ENCODE measurements at regions not wholly inside any gene's neighbourhood (a gene's known extent, or its start where the extent isn't known, plus 50 kb on each side); places are given as distances from the start of the nearest gene placed in this dataset.

DNA sequence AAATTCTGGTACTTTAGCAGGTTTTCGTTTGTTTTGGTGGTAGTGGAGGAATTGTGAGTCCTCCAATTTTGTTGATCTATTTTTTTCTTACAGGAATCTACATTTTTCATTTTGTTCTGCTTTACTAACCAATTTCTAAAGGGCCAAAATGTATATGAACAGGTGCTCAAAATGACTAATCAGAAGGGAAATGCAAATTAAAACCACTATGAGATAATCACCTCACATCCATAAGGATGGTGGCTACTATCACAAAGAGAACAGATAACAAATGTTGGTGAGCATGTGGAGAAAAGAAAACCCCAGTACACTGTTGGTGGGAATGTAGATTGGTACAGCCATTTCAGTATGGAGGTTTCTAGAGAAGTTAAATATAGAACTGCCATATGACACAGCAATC, 134.2 kb downstream of the LMO4 start:
- H3K27ac Mint-ChIP-seq = no peak overlapping the region
- ATAC-seq = no peak
- peaks cover 12% of the 10 kb centered on the region for H3K9me3 Mint-ChIP-seq
- peaks cover 2% of the 10 kb centered on the region for H3K4me1 Mint-ChIP-seq
- H3K27me3 Mint-ChIP-seq = peaks cover 6% of the 10 kb centered on the region
- H3K36me3 Mint-ChIP-seq (ENCODE audit: low read depth) = peaks cover 2% of the 10 kb centered on the region
- no peak for DNase-seq
- no peak overlapping the region for H3K4me3 Mint-ChIP-seq

DNA sequence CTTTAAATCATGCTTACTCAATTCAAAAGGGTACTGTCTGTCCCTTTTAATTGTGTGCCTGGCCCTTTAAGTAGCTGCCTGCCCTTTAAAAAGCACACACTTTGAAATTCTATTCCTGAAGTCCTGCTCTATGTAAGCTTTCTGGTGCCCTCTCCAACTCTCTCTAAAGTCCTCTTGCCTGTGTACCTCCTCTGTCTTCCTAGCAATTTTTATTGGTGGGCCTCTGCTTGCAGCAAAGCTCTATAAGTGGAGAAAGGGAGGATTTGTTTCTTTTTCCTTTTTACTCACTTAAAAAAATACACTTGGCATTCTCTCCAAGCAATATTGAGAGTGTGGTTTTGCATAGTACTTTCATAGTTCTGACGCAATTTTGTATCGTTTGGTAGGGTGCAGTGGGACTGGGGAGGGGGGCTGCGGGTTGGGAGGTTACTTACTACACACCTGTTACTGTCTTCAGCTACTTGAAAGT, 135.4 kb downstream of the LMO4 start:
- ATAC-seq (no peak), DNase-seq (no peak)
- Mint-ChIP-seq H3K36me3 (ENCODE audit: low read depth) (no peaks in the 10 kb centered on the region), H3K9me3 (peaks cover 12% of the 10 kb centered on the region), H3K27me3 (peaks cover 6% of the 10 kb centered on the region), H3K27ac (no peak overlapping the region), H3K4me1 (peaks cover 2% of the 10 kb centered on the region), H3K4me3 (no peak overlapping the region)

DNA sequence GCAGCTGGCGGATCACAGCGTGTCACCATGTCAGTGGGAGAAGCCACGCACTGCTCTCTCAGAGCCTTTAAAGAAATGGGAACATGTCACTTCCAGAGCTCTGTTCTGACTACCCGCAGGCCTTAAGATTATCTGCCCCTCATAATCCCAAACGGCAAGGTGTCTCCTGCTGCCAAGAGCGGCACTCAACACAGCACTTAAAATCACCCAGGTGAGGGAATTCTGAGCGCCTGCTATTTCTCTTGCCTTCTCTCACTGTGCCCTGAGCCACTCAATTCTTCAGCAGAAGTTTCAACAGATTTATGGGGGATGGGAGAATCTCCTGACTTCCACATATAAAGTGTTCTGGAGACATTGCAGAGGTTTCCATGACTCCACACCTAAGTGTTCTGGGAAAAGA, 137.9 kb downstream of the LMO4 start:
- H3K27ac Mint-ChIP-seq = no peak overlapping the region
- peaks cover 3% of the 10 kb centered on the region for H3K27me3 Mint-ChIP-seq
- no peaks in the 10 kb centered on the region for H3K36me3 Mint-ChIP-seq (ENCODE audit: low read depth)
- peaks cover 2% of the 10 kb centered on the region for H3K4me1 Mint-ChIP-seq
- ATAC-seq = no peak
- DNase-seq = no peak
- H3K4me3 Mint-ChIP-seq = no peak overlapping the region
- no peaks in the 10 kb centered on the region for H3K9me3 Mint-ChIP-seq

DNA sequence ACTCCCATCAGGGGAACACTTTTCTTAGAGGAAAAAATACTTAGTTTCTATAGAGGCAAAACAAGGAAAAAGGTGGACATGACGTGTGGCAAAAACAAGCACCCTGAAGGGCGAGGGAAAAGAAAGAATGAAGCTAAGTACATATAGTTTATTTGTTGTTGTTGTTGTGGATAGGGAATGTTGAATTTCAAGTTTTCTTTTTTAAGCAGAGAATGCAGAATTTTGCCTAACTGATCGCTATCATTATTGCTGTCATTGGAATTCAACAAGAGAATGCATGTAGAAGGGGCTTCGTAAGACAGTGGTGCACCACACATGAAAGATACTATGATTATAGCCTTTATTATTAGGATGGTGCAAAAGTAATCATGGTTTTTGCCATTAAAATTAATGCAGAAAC, 144.0 kb downstream of the LMO4 start:
- no peak overlapping the region for H3K4me3 Mint-ChIP-seq
- H3K36me3 Mint-ChIP-seq (ENCODE audit: low read depth) = no peaks in the 10 kb centered on the region
- no peak for DNase-seq
- no peak overlapping the region for H3K27ac Mint-ChIP-seq
- no peaks in the 10 kb centered on the region for H3K9me3 Mint-ChIP-seq
- H3K27me3 Mint-ChIP-seq = no peaks in the 10 kb centered on the region
- H3K4me1 Mint-ChIP-seq = no peaks in the 10 kb centered on the region
- ATAC-seq = no peak

DNA sequence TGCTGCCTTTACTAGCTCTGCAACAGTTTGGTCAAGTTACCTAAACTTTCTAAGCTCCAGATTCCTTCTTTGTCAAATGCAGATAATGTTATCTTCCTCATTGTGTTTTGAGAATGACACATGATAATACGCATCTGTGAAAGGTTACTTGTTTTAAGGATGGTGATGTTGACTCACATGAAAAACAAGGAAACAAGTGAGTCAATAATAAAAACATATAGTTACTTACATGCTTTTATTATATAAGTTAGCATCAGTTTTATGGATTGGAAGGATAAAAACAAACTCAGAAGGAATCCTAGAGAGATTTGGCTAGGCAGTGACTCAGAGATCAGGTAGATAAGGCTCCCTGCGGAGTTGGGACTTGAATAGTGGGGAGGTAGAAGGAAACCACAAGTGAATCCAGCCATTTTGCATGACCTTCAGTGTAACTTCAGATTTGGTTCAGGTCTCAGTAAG, 144.6 kb downstream of the LMO4 start:
- ATAC-seq = no peak
- H3K4me1 Mint-ChIP-seq = no peaks in the 10 kb centered on the region

DNA sequence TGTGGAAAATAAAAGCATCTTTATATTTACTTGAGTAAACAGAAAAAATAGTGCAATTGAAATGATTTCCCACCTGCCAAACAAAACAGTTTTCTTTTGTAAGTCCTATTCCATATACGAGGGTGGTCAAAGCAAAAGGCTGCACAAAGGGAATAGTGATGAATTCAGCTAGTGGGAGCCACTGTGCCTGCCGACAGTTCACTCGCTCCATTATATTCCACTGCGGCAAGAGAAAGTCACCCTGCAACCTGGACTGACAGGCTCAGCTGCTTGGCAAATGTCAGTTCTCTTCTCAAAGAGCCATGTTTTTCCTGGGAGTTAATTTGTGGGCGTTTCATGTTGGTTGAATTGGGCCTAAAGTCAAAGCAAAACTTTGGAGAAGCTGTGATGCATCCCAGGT, 145.4 kb downstream of the LMO4 start:
- Mint-ChIP-seq H3K27me3 (no peaks in the 10 kb centered on the region), H3K27ac (no peak overlapping the region), H3K36me3 (ENCODE audit: low read depth) (no peaks in the 10 kb centered on the region), H3K9me3 (no peaks in the 10 kb centered on the region), H3K4me1 (no peaks in the 10 kb centered on the region), H3K4me3 (no peak overlapping the region)
- ATAC-seq (no peak), DNase-seq (no peak)

More for the DNA sequence above, 144.6 kb downstream of the LMO4 start:
- Mint-ChIP-seq H3K4me3 (no peak overlapping the region), H3K27me3 (no peaks in the 10 kb centered on the region), H3K9me3 (no peaks in the 10 kb centered on the region), H3K27ac (no peak overlapping the region), H3K36me3 (ENCODE audit: low read depth) (no peaks in the 10 kb centered on the region)
- DNase-seq = no peak

DNA sequence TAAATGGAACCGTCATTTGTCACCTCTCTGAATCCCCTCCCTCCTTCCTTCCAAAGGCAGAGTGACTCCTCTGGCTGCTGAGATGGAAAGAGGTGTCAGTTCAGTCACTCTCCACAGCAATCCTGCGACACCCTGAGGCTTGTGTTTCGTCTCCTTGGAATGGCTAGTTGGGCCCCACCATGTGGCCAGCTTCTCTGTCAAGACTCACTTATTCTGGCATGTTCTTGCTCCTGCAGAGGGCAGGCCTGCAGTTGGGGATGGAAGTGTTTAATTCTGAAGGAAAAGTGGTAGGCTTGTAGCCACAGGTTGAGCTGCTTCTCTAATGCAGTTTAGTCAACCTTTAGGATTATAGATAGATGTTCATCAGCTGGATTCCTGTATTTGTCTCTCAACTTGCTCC, 149.6 kb downstream of the LMO4 start:
- Mint-ChIP-seq H3K27ac (no peak overlapping the region), H3K4me3 (no peak overlapping the region), H3K27me3 (peaks cover 2% of the 10 kb centered on the region), H3K4me1 (no peaks in the 10 kb centered on the region), H3K36me3 (ENCODE audit: low read depth) (no peaks in the 10 kb centered on the region), H3K9me3 (no peaks in the 10 kb centered on the region)
- ATAC-seq (no peak), DNase-seq (no peak)

DNA sequence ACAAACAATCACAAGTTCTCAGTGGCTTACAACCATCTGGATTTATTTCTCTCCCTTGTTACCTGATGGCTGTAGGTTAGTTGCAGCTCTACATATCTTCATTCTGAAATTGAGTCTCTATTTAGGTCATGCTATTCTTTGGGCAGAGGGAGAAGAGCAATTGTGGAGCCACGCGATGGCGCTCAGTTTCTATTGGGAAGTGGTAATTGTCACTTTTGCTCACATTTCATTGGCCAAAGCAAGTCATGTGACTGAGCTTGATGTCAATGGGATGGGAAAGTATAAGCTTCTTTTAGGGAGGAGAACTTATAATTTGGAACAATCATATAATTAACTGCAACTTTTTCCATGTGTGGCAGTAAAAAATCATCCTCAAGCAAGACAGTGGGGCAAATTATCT, 166.5 kb downstream of the LMO4 start:
- H3K36me3 Mint-ChIP-seq (ENCODE audit: low read depth) = no peaks in the 10 kb centered on the region
- no peak overlapping the region for H3K27ac Mint-ChIP-seq
- H3K9me3 Mint-ChIP-seq = no peaks in the 10 kb centered on the region
- H3K4me1 Mint-ChIP-seq = no peaks in the 10 kb centered on the region
- no peak overlapping the region for H3K4me3 Mint-ChIP-seq
- DNase-seq = no peak
- H3K27me3 Mint-ChIP-seq = no peaks in the 10 kb centered on the region
- ATAC-seq = no peak

DNA sequence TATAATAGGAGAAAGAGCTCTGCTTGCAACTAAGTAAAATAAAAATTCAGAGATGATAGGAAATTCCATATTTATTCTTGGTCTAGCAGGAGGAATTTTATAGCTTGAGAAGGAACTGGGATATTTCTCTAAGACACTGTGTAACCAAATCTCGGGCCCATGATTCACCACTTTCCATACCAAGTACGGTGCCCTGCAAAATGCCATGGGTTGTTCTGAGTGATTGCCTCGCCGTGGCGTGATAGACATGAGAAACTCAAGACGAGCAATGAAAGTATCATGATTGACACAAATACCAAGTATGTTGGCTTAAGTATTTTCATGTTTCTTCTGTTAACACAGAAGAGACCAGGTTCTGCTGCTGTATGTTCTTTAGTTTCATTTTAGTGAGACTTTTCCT, 167.2 kb downstream of the LMO4 start:
- H3K4me3 Mint-ChIP-seq = no peak overlapping the region
- H3K4me1 Mint-ChIP-seq = no peaks in the 10 kb centered on the region
- H3K27ac Mint-ChIP-seq = no peak overlapping the region
- H3K9me3 Mint-ChIP-seq = no peaks in the 10 kb centered on the region
- DNase-seq = no peak
- no peaks in the 10 kb centered on the region for H3K36me3 Mint-ChIP-seq (ENCODE audit: low read depth)
- no peak for ATAC-seq
- H3K27me3 Mint-ChIP-seq = no peaks in the 10 kb centered on the region

DNA sequence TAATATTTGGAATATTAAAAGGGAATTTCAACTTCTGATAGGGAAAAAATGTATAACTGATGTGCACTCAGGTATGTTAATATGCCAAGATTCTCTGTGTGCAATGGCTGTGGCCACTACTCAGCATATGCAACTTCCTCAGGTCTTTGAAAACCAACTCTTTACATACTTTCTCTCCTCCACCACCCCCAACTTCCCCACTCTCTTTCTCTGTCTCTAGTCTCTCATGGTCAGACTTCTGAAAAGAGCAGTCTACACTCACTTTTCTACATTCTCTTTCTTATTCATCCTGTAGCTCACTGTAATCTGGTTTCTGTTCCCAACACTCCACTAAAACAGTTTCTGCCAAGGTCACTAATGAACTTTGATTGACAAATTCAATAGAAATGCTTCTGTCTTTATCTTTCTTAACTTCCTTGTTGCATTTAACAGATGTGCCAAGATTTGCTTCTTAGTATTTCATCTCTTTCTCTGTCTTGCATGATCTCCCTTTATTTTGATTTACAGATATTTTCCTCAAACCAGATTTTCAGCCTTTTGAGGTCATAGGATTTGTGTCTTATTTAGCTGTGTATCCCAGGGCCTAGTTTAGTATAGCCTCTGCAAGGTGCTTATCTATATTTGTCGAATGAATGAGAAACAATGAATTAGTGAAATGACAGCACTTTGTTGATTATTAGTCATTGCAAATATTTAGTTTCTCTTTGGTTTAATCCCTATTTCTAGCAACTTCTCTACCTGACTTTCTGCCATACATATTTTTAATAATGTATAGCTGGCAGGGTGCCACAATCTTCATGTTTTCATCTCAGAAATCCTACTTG, 168.9 kb downstream of the LMO4 start:
- ATAC-seq (no peak), DNase-seq (no peak)
- H3K4me3 Mint-ChIP-seq = no peak overlapping the region
- H3K4me1 Mint-ChIP-seq = no peaks in the 10 kb centered on the region
- H3K27me3 Mint-ChIP-seq = no peaks in the 10 kb centered on the region
- no peaks in the 10 kb centered on the region for H3K9me3 Mint-ChIP-seq
- H3K36me3 Mint-ChIP-seq (ENCODE audit: low read depth) = no peaks in the 10 kb centered on the region
- no peak overlapping the region for H3K27ac Mint-ChIP-seq

DNA sequence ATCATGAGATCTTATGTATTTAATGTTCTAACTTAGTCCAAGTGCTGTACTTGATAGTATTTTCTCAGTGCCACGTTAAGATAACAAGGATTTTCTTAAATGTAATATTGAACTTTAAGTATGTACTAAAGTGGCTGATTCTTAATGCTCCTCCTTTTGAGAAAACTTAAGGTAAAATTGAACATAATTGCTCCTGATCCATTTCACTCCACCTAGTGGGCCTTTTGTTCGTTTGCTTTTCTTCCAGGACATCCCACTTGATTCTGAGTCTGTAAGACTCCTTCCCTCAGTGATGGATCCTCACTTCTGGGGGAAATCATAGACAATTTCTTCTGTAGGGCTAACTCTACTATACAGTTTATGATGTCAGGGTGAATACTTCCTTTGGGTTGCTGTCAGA, 173.1 kb downstream of the LMO4 start:
- Mint-ChIP-seq H3K36me3 (ENCODE audit: low read depth) (no peaks in the 10 kb centered on the region), H3K27me3 (no peaks in the 10 kb centered on the region), H3K4me3 (no peak overlapping the region), H3K4me1 (peaks cover 2% of the 10 kb centered on the region), H3K27ac (no peak overlapping the region), H3K9me3 (no peaks in the 10 kb centered on the region)
- ATAC-seq (no peak), DNase-seq (no peak)

DNA sequence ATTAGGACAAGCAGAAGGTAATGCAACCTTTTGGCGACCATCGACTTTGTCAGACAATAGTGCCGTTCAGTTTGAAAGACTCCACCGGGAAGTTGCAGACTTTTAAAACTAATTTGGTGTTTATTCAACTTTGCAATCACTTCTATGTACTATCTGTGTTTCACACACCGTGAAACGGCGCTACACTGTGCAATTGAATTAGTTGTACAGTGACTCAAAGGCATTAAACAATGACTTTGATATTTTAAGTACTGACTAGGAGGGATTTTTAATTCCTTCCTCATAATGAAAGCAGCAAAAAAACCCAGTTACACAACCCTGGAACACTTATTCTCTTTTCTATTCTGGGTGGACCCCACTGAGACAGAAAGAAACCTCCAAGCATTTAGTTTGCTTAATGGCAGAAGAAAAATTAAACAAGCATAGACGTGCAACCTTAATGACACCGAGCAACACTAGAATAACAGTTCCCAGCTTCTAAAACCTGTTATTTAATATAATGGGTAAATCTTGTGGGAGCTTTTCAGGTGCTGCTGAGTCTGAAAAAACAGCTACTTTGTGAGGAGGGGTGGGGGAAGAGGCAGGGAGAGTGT, 176.8 kb downstream of the LMO4 start:
- Mint-ChIP-seq H3K4me3 (no peak overlapping the region), H3K27me3 (peaks cover 4% of the 10 kb centered on the region), H3K36me3 (ENCODE audit: low read depth) (no peaks in the 10 kb centered on the region), H3K4me1 (peaks cover 4% of the 10 kb centered on the region), H3K27ac (no peak overlapping the region), H3K9me3 (no peaks in the 10 kb centered on the region)
- DNase-seq = no peak
- no peak for ATAC-seq

DNA sequence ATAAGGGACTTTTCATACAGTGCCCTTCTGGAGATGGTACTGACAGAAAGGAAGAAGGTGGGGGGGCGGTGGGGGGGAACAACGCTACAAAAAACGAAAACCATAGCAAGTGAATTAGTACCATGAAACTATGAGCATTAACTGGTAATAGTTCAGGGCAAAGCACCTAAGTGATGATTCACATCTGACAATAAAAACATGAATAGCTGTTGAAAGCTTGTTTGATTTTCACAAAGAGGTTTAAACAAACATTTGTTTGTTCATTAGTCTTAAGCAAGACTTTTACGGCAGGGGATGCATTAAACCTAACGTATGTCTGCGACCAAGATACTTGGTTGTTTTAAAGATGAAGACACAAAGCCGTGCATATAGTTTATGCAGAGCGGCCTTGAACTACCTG, 177.5 kb downstream of the LMO4 start:
- no peak overlapping the region for H3K4me3 Mint-ChIP-seq
- H3K27ac Mint-ChIP-seq = no peak overlapping the region
- no peaks in the 10 kb centered on the region for H3K9me3 Mint-ChIP-seq
- ATAC-seq (no peak), DNase-seq (no peak)
- H3K27me3 Mint-ChIP-seq = peaks cover 4% of the 10 kb centered on the region
- no peaks in the 10 kb centered on the region for H3K36me3 Mint-ChIP-seq (ENCODE audit: low read depth)
- peaks cover 4% of the 10 kb centered on the region for H3K4me1 Mint-ChIP-seq

DNA sequence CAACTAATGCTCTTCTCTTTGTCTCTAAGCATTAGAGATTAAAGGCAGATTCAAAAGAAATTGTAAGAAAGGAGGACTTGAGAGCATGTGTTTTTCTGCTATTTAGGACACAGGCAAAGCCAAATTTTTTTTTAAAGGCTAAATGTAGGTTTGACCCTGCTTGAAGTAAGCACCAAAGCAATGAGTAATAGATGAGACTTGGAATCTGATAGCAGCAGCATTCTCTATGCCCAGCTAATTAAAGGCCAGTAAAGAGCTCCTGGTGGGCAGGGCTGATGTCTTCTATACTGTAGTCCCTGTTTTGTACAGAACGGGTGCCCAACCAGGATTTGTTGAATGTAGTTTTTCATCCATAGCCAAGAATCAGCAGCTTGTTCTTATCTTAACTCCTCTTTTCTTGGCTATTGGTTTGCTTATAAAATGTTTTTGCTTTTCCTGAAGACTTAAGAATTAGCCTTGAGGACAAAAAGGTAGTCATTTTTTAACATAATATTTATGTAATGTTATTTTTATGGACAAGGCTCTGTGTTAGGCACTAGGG, 179.6 kb downstream of the LMO4 start:
- H3K27me3 Mint-ChIP-seq = peaks cover 4% of the 10 kb centered on the region
- no peak overlapping the region for H3K27ac Mint-ChIP-seq
- H3K36me3 Mint-ChIP-seq (ENCODE audit: low read depth) = no peaks in the 10 kb centered on the region
- no peak for ATAC-seq
- DNase-seq = no peak
- H3K9me3 Mint-ChIP-seq = no peaks in the 10 kb centered on the region
- peaks cover 4% of the 10 kb centered on the region for H3K4me1 Mint-ChIP-seq
- no peak overlapping the region for H3K4me3 Mint-ChIP-seq

DNA sequence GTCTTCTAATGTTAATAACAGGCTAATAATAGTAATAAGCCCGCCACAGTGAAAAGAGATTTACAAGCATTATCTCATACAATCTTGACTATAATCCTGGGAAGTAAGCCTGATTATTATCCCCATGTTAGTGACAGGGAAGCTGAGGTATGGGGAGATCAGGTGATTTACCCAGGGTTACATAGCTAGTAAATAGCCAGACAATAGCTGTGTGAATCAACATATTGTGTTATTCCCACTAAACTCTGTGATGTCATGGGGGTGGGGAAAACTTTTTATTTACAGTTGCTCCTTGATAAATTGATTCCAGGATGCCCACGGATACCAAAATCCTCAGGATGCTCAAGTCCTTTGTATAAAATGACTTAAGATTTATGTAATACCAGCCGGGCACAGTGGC, 181.9 kb downstream of the LMO4 start:
- ATAC-seq (no peak), DNase-seq (no peak)
- Mint-ChIP-seq H3K27ac (no peak overlapping the region), H3K9me3 (no peaks in the 10 kb centered on the region), H3K36me3 (ENCODE audit: low read depth) (no peaks in the 10 kb centered on the region), H3K27me3 (peaks cover 4% of the 10 kb centered on the region), H3K4me3 (no peak overlapping the region), H3K4me1 (peaks cover 4% of the 10 kb centered on the region)

All from activated naive CD8-positive, alpha-beta T cell treated with anti-CD3 and anti-CD28 coated beads, Interleukin-2, amount 50 U/mL, for 24 hours (primary cell).